ENCODE measurements at regions not wholly inside any gene's neighbourhood (a gene's known extent, or its start where the extent isn't known, plus 50 kb on each side); places are given as distances from the start of the nearest gene placed in this dataset.
A peak's percentile ranks its signal among the peaks of the same experiment; 100 is the strongest.
"Not testable (repeated sequence)": the region's sequence is repeated elsewhere in the genome, so short reads cannot be mapped to it uniquely, and the experiment has no call there.

DNA sequence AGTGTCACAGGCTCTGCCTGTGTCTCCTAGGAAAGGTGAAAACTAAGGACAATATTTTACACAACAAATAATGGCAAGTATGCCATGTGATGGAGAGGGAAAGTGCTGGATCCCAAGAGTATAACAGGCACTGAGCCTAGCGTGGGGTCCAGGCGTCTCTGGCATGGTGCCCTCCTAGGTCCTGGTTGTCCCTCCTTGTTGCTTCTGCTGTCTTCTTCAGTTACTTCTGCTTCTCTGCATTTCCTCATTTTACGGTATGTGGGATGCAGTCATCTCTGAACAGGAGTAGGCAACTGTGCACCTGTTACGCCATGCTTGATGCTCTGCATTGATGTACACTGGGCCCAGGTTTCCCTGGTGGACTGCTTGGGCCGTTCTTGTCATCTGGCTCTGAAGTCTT is 1480.8 kb downstream of the FOXD4L5 start:
- DNase-seq: not testable (repeated sequence)

- not testable (repeated sequence) for DNase-seq
Measured at GRCh38 chr9:63794081-63794685, 1490.8 kb downstream of the FOXD4L5 start.

GRCh38 chr9:63787454-63787853 is 1497.6 kb downstream of the FOXD4L5 start:
- DNase-seq: not testable (repeated sequence)

GRCh38 chr9:63785059-63785458 is 1500.0 kb downstream of the FOXD4L5 start:
- not testable (repeated sequence) for DNase-seq

- not testable (repeated sequence) for DNase-seq
Measured at GRCh38 chr9:63784421-63784820, 1500.6 kb downstream of the FOXD4L5 start.

GRCh38 chr9:63781817-63782439 is 1503.1 kb downstream of the FOXD4L5 start:
- DNase-seq: not testable (repeated sequence)

GRCh38 chr9:63781390-63781789 is 1503.6 kb downstream of the FOXD4L5 start:
- DNase-seq: peak in 2 of 5 donors; percentile 17 to 21

GRCh38 chr9:63776220-63776619 is 1508.8 kb downstream of the FOXD4L5 start:
- DNase-seq: not testable (repeated sequence)

DNA sequence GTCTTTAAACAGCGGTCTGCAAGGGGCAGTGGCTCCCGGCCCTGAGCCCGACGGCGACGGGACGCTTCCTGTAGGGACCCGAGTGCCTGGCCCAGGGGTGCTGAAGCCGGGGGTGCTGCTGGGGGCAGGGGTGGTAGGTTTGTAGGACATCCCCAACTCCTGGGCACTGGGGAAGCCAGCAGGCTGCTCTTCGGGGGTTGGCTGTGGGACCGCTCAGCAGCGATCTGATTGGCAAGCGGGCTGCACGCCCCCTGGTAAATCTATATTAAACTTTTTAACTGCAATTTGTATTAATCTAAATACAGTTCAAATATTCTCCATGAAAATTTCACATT is 1510.0 kb downstream of the FOXD4L5 start:
- not testable (repeated sequence) for DNase-seq

GRCh38 chr9:63774369-63775091 is 1510.5 kb downstream of the FOXD4L5 start:
- not testable (repeated sequence) for DNase-seq

DNA sequence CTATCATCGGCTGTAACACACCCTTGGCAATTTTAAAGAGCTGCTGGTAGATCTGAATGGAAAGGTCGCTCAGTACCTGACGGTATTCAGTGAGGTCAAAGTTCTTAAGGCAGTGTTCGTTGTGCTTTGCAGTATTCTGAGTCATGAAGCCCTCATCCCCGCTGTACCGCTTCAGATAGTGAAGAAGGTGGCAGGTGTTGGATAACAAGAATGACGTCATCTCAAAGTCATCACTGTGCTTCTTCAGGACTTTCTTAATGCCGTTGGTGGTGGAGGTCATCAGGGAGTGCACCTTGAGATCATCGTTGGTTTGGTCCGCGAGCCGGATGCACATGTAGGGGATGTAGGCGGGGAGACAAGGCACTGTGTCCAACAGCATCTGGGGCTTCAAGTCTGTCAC is 1522.8 kb downstream of the FOXD4L5 start:
- DNase-seq: not testable (repeated sequence)

DNA sequence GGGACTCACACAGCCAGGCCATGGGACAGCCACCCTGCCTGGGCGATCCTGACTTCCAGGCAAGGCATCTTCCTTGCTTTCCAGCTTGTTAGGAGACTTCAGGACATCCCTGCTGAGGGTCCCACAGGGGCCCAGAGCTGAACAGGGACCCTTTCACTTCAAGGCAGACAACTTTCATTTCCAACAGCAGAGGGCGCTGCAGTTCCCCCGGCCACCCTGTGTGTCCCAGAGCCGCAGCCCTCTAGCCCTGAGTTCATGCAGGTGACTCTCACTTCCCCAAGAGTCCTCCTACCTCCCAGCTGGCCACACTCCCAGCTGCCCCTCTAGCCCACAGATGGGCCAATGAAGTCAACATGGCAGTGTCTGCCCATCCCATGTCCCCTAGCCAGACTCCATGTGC is 1556.0 kb downstream of the FOXD4L5 start:
- DNase-seq: not testable (repeated sequence)

DNA sequence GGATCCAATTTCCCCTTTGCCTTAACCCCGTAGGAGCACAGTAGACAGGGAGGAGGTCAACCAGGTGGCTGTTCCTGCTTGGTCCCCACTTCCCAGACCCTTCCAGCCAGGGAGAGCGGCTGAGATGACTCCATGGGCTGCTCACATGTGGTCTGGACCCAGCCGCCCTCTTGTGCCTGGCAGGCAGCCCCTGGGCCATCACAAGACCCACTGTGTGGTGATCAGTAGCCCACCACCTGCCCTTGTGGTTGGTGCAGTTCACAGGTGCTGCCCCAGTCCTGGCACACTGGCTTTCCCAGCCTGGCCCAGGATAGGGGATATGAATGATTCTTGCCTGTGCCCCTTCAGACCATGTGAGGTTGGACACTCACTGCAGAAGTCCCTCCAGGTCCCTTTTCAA is 1556.7 kb downstream of the FOXD4L5 start:
- no peak for DNase-seq

DNA sequence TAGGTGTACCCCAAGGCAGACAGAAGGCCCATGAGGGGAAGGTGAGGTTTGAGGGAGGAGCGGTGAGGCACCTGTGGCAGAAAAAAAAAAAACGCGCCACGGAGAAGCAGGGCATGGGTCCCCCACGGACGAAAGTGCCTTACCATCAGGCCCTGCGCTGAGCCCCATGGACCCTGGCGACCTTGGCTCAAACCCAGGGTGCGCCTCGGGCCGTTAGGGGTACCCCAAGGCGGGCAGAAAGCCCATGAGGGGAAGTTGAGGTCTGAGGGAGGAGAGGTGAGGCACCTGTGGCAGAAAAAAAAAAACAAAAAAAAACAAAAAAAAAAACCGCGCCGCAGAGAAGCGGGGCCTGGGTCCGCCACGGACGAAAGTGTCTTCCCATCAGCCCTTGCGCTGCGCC is 1576.7 kb downstream of the FOXD4L5 start:
- DNase-seq: not testable (repeated sequence)

- DNase-seq: not testable (repeated sequence)
Measured at GRCh38 chr9:63704456-63704855, 1580.6 kb downstream of the FOXD4L5 start.

GRCh38 chr9:63703670-63704069 is 1581.3 kb downstream of the FOXD4L5 start:
- DNase-seq: peak in 1 of 5 donors; percentile 19

DNA sequence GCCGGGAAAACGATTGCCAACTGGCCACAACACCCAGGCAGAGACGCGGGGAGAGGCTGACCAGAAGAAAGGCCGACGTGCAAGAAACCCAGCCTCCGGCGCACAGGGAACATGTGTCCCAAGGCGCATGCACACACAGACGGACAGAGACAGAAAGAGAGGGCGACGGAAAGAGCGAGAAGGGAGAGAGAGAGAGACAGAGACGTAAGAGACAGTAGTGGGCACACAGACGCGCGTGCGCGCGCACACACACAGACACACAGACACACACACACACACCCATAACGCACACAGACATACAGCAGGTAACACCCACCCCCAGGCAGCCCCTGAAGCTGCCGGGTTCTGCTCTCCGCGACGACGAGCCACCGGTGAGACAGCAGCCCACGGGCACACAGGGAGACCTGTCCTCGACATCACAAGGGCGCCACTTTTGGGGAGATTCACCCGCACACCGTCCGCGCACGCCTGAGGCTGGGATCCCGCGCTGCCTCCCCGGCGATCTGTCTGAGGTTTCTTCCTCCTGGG is 1581.8 kb downstream of the FOXD4L5 start:
- DNase-seq: not testable (repeated sequence)

Data from T-helper 1 cell (primary cell).